HepG2 (cell line): ENCODE measurements at regions not wholly inside any gene's neighbourhood (a gene's known extent, or its start where the extent isn't known, plus 50 kb on each side); places are given as distances from the start of the nearest gene placed in this dataset.

ENCODE experiments used
- ATAC-seq: fragments of 200-7000 bp; cut with Tn5 transposase; 3 replicates; pipeline ENCODE4 v1.9.1; 2020; ENCODE audit warnings: mild to moderate bottlenecking, moderate library complexity
- BruUV-seq: library from RNA; stranded (reverse); fragments of 400-500 nt; replicated peaks from 2 replicates; lab custom pipeline; 2021; lab: Mats Ljungman, UMichigan
- CTCF ChIA-PET: fragments of 300-600 bp; formaldehyde crosslinking; extraction: SDS; loops from one replicate; lab custom pipeline; 2021; ENCODE audit warnings: low total read pairs, inconsistent platforms, low intra/inter-chr PET ratio; lab: Yijun Ruan, JAX
- POLR2A ChIA-PET: fragments of 350-600 bp; sonication (Branson Sonifier 250); formaldehyde crosslinking; loops from one replicate; lab custom pipeline; 2020; ENCODE audit warnings: antibody characterized with exemption, inconsistent platforms; lab: Yijun Ruan, JAX
- DNase-seq: peaks from one replicate; pipeline ENCODE4 v3.0.0-alpha.2; 2015; ENCODE audit warnings: low spot score
- FAIRE-seq: peaks from 3 replicates; lab custom pipeline; 2011; peaks lifted over from hg19 to GRCh38; lab: Jason Lieb, UNC
- H2AFZ ChIP-seq: one replicate; pipeline ENCODE4 v1.6.1; 2011; ENCODE audit warnings: low read length, inconsistent platforms
- H3K27ac ChIP-seq: fragments of 300-600 bp; 3 replicates; pipeline ENCODE4 v1.8.0; 2011; ENCODE audit warnings: mixed run types, mild to moderate bottlenecking, mixed read lengths, low read length, inconsistent platforms; ENCODE audit not compliant: insufficient read depth; ENCODE audit errors: extremely low read length
- H3K27me3 ChIP-seq, 2 experiments: fragments of 200-600 bp in 1 of 2; 2 replicates in 1 of 2; 3 replicates in 1 of 2; pipeline versions ENCODE4 v1.6.0 to v1.8.0; 2011; ENCODE audit warnings: low read length in 2 of 2, mild to moderate bottlenecking in 2 of 2, moderate library complexity in 2 of 2, inconsistent platforms in 1 of 2; ENCODE audit not compliant: insufficient read depth in 2 of 2, control insufficient read depth in 1 of 2
- H3K36me3 ChIP-seq, 2 experiments: fragments of 200-600 bp in 1 of 2; replicated peaks in 1 of 2; 2 replicates in 1 of 2; 3 replicates in 1 of 2; pipeline versions ENCODE4 v1.5.1 to v1.8.0; 2011; ENCODE audit warnings: low read length in 2 of 2, inconsistent platforms in 1 of 2; ENCODE audit not compliant: insufficient read depth in 2 of 2, control insufficient read depth in 1 of 2
- H3K4me1 ChIP-seq: 2 replicates; pipeline ENCODE4 v1.5.1; 2012; ENCODE audit warnings: low read length, inconsistent platforms; ENCODE audit not compliant: insufficient read depth
- H3K4me2 ChIP-seq: 2 replicates; pipeline ENCODE4 v1.6.0; 2011; ENCODE audit warnings: low read depth, low read length, inconsistent platforms
- H3K4me3 ChIP-seq, 3 experiments: fragments of 200-600 bp in 1 of 3; sonication (generic), shearing (Covaris generic) in 1 of 3; replicated peaks in 1 of 3; 2 replicates each; pipeline ENCODE4 v1.5.1; 2011 to 2016; ENCODE audit warnings: low read length in 3 of 3, inconsistent platforms in 2 of 3, low read depth in 2 of 3, mild to moderate bottlenecking in 2 of 3, control low read depth in 1 of 3, mixed read lengths in 1 of 3; ENCODE audit not compliant: insufficient read depth in 1 of 3
- H3K79me2 ChIP-seq: one replicate; pipeline ENCODE4 v1.6.1; 2011; ENCODE audit warnings: low read length, inconsistent platforms; ENCODE audit not compliant: insufficient read depth
- H3K9ac ChIP-seq: 2 replicates; pipeline ENCODE4 v1.6.0; 2011; ENCODE audit warnings: mild to moderate bottlenecking, low read depth, low read length, inconsistent platforms; ENCODE audit not compliant: insufficient read depth
- H3K9me3 ChIP-seq: 2 replicates; pipeline ENCODE4 v1.5.1; 2012; ENCODE audit warnings: mild to moderate bottlenecking, low read length
- H4K20me1 ChIP-seq: 2 replicates; pipeline ENCODE4 v1.6.0; 2011; ENCODE audit warnings: inconsistent platforms, mild to moderate bottlenecking, low read length, moderate library complexity; ENCODE audit not compliant: insufficient read depth
- CBFB ChIP-seq: sonication (generic); formaldehyde crosslinking; IDR thresholded peaks from 2 replicates; pipeline ENCODE4 v1.4.0; 2020; ENCODE audit warnings: missing genetic modification reagents
- ERF ChIP-seq: IDR thresholded peaks from 2 replicates; pipeline ENCODE4 v1.6.1; 2018; ENCODE audit warnings: missing biosample characterization, missing genetic modification reagents
- FOXM1 ChIP-seq: sonication (generic); formaldehyde crosslinking; IDR thresholded peaks from 2 replicates; pipeline ENCODE4 v1.5.0; 2020; ENCODE audit warnings: missing genetic modification reagents
- JUND ChIP-seq: sonication (generic); formaldehyde crosslinking; IDR thresholded peaks from 2 replicates; pipeline ENCODE4 v1.8.0; 2022; ENCODE audit warnings: mild to moderate bottlenecking, missing genetic modification reagents
- PRDM10 ChIP-seq: sonication (generic); formaldehyde crosslinking; IDR thresholded peaks from 2 replicates; pipeline ENCODE4 v1.4.0; 2020; ENCODE audit warnings: low read depth, missing genetic modification reagents
- RFX5 ChIP-seq: IDR thresholded peaks from 2 replicates; pipeline ENCODE4 v1.6.1; 2011; ENCODE audit warnings: low read depth, low read length, improper control_type of control experiment
- TBL1XR1 ChIP-seq: fragments of 150-350 bp; IDR thresholded peaks from 2 replicates; pipeline ENCODE4 v1.6.1; 2014; ENCODE audit warnings: borderline replicate concordance, low read length; ENCODE audit not compliant: partially characterized antibody
- XBP1 ChIP-seq: sonication (generic); formaldehyde crosslinking; IDR thresholded peaks from 2 replicates; pipeline ENCODE4 v1.5.0; 2020; ENCODE audit warnings: missing genetic modification reagents
- ZBTB14 ChIP-seq: sonication (generic); formaldehyde crosslinking; IDR thresholded peaks from 2 replicates; pipeline ENCODE4 v1.4.0; 2020; ENCODE audit warnings: missing genetic modification reagents
- ZEB1 ChIP-seq: IDR thresholded peaks from 2 replicates; pipeline ENCODE4 v1.6.1; 2012; ENCODE audit warnings: mild to moderate bottlenecking, low read depth, inconsistent platforms; ENCODE audit not compliant: insufficient replicate concordance
- ZMAT5 ChIP-seq: sonication (generic); formaldehyde crosslinking; IDR thresholded peaks from 2 replicates; pipeline ENCODE4 v1.5.0; 2020; ENCODE audit warnings: mild to moderate bottlenecking, low read depth, missing genetic modification reagents, borderline replicate concordance
- ZMYM3 ChIP-seq: sonication (generic); formaldehyde crosslinking; IDR thresholded peaks from 2 replicates; pipeline ENCODE4 v1.5.1; 2020; ENCODE audit warnings: mild to moderate bottlenecking, missing genetic modification reagents
- ZNF124 ChIP-seq: sonication (generic); formaldehyde crosslinking; IDR thresholded peaks from 2 replicates; pipeline ENCODE4 v1.4.0; 2020; ENCODE audit warnings: missing genetic modification reagents
- ZNF264 ChIP-seq: sonication (generic); formaldehyde crosslinking; IDR thresholded peaks from 2 replicates; pipeline ENCODE4 v1.4.0; 2020; ENCODE audit warnings: missing genetic modification reagents
- ZNF382 ChIP-seq: sonication (generic); formaldehyde crosslinking; IDR thresholded peaks from 2 replicates; pipeline ENCODE4 v1.5.0; 2020; ENCODE audit warnings: missing genetic modification reagents, mild to moderate bottlenecking, borderline replicate concordance
- ZNF513 ChIP-seq: sonication (generic); formaldehyde crosslinking; conservative IDR thresholded peaks from 2 replicates; pipeline ENCODE4 v1.5.0; 2020; ENCODE audit warnings: missing genetic modification reagents
- ZNF678 ChIP-seq: sonication (generic); formaldehyde crosslinking; IDR thresholded peaks from 2 replicates; pipeline ENCODE4 v1.4.0; 2020; ENCODE audit warnings: mild to moderate bottlenecking, missing genetic modification reagents
- ZSCAN22 ChIP-seq: sonication (generic); formaldehyde crosslinking; IDR thresholded peaks from 2 replicates; pipeline ENCODE4 v1.4.0; 2020; ENCODE audit warnings: mild to moderate bottlenecking, missing genetic modification reagents
- WGBS: methylation state at CpG from one replicate; pipeline ENCODE4 v1.1.6; 2017; ENCODE audit warnings: low lambda C conversion rate; 5-methylcytosine and 5-hydroxymethylcytosine counted together
- in situ Hi-C: cut with HindIII; loops from 2 replicates; pipeline ENCODE4 v1.10.0; 2017; ENCODE audit warnings: low pct_unique_long_range_greater_than_20kb; ENCODE audit not compliant: extremely low pct_ligation_motif_present
- intact Hi-C: fragments of 100-400 bp; cut with micrococcal nuclease; formaldehyde crosslinking; loops from one replicate; pipeline ENCODE4 v1.10.0; 2022; ENCODE audit not compliant: unreplicated experiment

GRCh38 chr2:144183727-144184126 is 336.2 kb downstream of the ZEB2 start (continued):
- no peak for TF ChIP-seq TBL1XR1
- TF ChIP-seq PRDM10 (CRISPR knock-in tag) = no peak
- no peak for TF ChIP-seq ZMYM3 (CRISPR knock-in tag)
- no peak for TF ChIP-seq ZNF678 (CRISPR knock-in tag)
- TF ChIP-seq RFX5 = no peak
- TF ChIP-seq FOXM1 (CRISPR knock-in tag) = no peak
- TF ChIP-seq, all 625 proteins: peak for 0

- BruUV-seq = no TSS peak
- intact Hi-C loops = no loop called here
- H3K4me3 ChIP-seq = no peak overlapping the region
- in situ Hi-C loops = no loop called here
- FAIRE-seq (no peak), ATAC-seq (no peak), DNase-seq (no peak)
- H3K4me1 ChIP-seq = no peaks in the 10 kb centered on the region
- H4K20me1 ChIP-seq = no peaks in the 10 kb centered on the region
- no peaks in the 10 kb centered on the region for H3K79me2 ChIP-seq
- H3K27ac ChIP-seq = no peak overlapping the region
- no peak overlapping the region for H3K9ac ChIP-seq
- no peak overlapping the region for H2AFZ ChIP-seq
- H3K36me3 ChIP-seq = no peaks in the 10 kb centered on the region
- H3K27me3 ChIP-seq = no peaks in the 10 kb centered on the region
- 69% methylated on average over 1 of the region's 1 CpG for WGBS
- no peaks in the 10 kb centered on the region for H3K9me3 ChIP-seq
- CTCF ChIA-PET = no interaction called here
- POLR2A ChIA-PET = no interaction called here
- no peak overlapping the region for H3K4me2 ChIP-seq
- TF ChIP-seq JUND (CRISPR knock-in tag) (no peak), ERF (CRISPR knock-in tag) (no peak), ZNF124 (CRISPR knock-in tag) (no peak), ZSCAN22 (CRISPR knock-in tag) (no peak), CBFB (CRISPR knock-in tag) (no peak), ZNF382 (CRISPR knock-in tag) (no peak), XBP1 (no peak), ZEB1 (no peak), ZNF264 (CRISPR knock-in tag) (no peak), ZMAT5 (CRISPR knock-in tag) (no peak), ZBTB14 (CRISPR knock-in tag) (no peak), ZNF513 (CRISPR knock-in tag) (no peak)
Measured at GRCh38 chr2:144181001-144181400, 338.9 kb downstream of the ZEB2 start.
